Upper lobe of right lung (tissue), 1 donor: ENCODE measurements at regions not wholly inside any gene's neighbourhood (a gene's known extent, or its start where the extent isn't known, plus 50 kb on each side); places are given as distances from the start of the nearest gene placed in this dataset.

Experiments used
- ATAC-seq: fragments of 200-7000 bp; cut with Tn5 transposase; one replicate; pipeline ENCODE4 v1.9.1; 2020; ENCODE audit warnings: mild to moderate bottlenecking, moderate library complexity
- DNase-seq: peaks from one replicate; pipeline ENCODE4 v3.0.0-alpha.2; 2020
- H3K27ac ChIP-seq: fragments of 200-600 bp; one replicate; pipeline ENCODE4 v1.8.0; 2022
- H3K27me3 ChIP-seq: fragments of 200-600 bp; one replicate; pipeline ENCODE4 v1.8.0; 2022; ENCODE audit warnings: mild to moderate bottlenecking
- H3K36me3 ChIP-seq: fragments of 200-600 bp; one replicate; pipeline ENCODE4 v1.8.0; 2022
- H3K4me1 ChIP-seq: fragments of 200-600 bp; one replicate; pipeline ENCODE4 v1.8.0; 2022
- H3K4me3 ChIP-seq: fragments of 200-600 bp; one replicate; pipeline ENCODE4 v1.8.0; 2022; ENCODE audit warnings: mild to moderate bottlenecking
- H3K9me3 ChIP-seq: fragments of 200-600 bp; one replicate; pipeline ENCODE4 v1.8.0; 2022
- intact Hi-C: fragments of 100-400 bp; cut with DNase I; formaldehyde crosslinking; loops from one replicate; pipeline ENCODE4 v1.11.0; 2022
- TF ChIP-seq, protein P1 (sequence below): fragments of 200-600 bp; IDR thresholded peaks from one replicate; pipeline ENCODE4 v1.8.0; 2022; ENCODE audit warnings: antibody characterized with exemption
- donor health status: DM: no; HTN: yes; CAD: no; lungs with severe emphysema.

DNA sequence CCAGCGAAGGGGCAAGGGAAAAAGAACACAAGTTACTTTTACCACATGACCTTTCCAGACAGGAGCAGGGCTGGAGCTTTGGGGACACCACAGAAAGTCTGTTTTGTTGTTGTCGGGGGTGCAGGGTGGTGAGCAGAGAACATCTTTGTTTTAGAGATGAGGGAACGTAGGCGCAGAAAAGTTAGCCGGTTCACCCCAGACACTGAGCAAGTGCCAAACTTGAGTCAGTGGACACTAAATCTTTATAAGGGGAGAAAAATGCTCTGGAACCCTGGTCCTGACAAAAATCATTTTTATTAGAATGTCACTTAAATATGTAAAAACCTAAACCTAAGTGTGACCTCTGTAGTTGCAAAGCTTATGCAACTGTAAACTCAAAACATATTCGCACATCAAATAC is 126.4 kb upstream of the GAS1 start:
- H3K4me1 ChIP-seq, result no peaks in the 10 kb centered on the region
- no peaks in the 10 kb centered on the region for H3K36me3 ChIP-seq
- intact Hi-C loops, result no loop called here
- H3K27me3 ChIP-seq, result no peaks in the 10 kb centered on the region
- DNase-seq, result no peak
- H3K27ac ChIP-seq, result no peak overlapping the region
- no peak for ATAC-seq
- TF ChIP-seq, protein P1, sequence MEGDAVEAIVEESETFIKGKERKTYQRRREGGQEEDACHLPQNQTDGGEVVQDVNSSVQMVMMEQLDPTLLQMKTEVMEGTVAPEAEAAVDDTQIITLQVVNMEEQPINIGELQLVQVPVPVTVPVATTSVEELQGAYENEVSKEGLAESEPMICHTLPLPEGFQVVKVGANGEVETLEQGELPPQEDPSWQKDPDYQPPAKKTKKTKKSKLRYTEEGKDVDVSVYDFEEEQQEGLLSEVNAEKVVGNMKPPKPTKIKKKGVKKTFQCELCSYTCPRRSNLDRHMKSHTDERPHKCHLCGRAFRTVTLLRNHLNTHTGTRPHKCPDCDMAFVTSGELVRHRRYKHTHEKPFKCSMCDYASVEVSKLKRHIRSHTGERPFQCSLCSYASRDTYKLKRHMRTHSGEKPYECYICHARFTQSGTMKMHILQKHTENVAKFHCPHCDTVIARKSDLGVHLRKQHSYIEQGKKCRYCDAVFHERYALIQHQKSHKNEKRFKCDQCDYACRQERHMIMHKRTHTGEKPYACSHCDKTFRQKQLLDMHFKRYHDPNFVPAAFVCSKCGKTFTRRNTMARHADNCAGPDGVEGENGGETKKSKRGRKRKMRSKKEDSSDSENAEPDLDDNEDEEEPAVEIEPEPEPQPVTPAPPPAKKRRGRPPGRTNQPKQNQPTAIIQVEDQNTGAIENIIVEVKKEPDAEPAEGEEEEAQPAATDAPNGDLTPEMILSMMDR, result no peak
- no peaks in the 10 kb centered on the region for H3K9me3 ChIP-seq
- H3K4me3 ChIP-seq, result no peak overlapping the region

DNA sequence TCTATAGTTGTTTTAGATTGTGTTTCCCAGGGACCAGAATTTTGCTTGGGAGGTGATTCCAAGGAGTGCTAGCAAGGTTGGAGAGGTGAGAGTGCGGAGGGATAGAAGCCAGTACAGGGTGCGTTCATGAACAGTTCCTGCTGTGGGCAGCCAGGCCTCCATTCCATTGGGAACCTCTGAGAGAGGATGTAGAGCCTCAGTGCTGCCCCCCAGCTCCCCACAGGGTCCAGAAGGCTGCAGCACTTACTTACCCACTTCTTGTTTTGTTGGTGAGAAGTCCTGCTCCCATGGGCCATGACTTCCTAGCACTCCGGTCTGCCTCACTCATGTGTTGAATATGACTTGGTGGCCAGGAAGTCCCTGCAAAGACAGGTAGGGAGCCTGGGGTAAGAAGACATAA is 128.2 kb upstream of the GAS1 start:
- TF ChIP-seq, protein P1, result no peak
- no peak for ATAC-seq
- Histone ChIP-seq H3K9me3 (no peaks in the 10 kb centered on the region), H3K36me3 (no peaks in the 10 kb centered on the region), H3K4me3 (no peak overlapping the region), H3K27ac (no peak overlapping the region), H3K4me1 (no peaks in the 10 kb centered on the region), H3K27me3 (no peaks in the 10 kb centered on the region)
- intact Hi-C loops, result no loop called here
- DNase-seq, result no peak

- no peak for ATAC-seq
- Histone ChIP-seq H3K9me3 (no peaks in the 10 kb centered on the region), H3K4me1 (no peaks in the 10 kb centered on the region), H3K4me3 (no peak overlapping the region), H3K36me3 (no peaks in the 10 kb centered on the region), H3K27ac (no peak overlapping the region), H3K27me3 (no peaks in the 10 kb centered on the region)
- no peak for DNase-seq
- TF ChIP-seq, protein P1, result no peak
- intact Hi-C loops, result no loop called here
These were observed 129.5 kb upstream of the GAS1 start for GRCh38 chr9:87076825-87077224.

- no peaks in the 10 kb centered on the region for H3K27me3 ChIP-seq
- no peaks in the 10 kb centered on the region for H3K4me1 ChIP-seq
- no peaks in the 10 kb centered on the region for H3K36me3 ChIP-seq
- no peak for DNase-seq
- TF ChIP-seq, protein P1, result no peak
- H3K4me3 ChIP-seq, result no peak overlapping the region
- intact Hi-C loops, result no loop called here
- no peaks in the 10 kb centered on the region for H3K9me3 ChIP-seq
- no peak overlapping the region for H3K27ac ChIP-seq
- ATAC-seq, result no peak
These were observed 130.7 kb upstream of the GAS1 start for GRCh38 chr9:87077986-87078385.

- Histone ChIP-seq H3K9me3 (no peaks in the 10 kb centered on the region), H3K27ac (peak overlapping the region; percentile 24), H3K36me3 (no peaks in the 10 kb centered on the region), H3K4me3 (no peak overlapping the region), H3K27me3 (no peaks in the 10 kb centered on the region), H3K4me1 (no peaks in the 10 kb centered on the region)
- intact Hi-C loops, result no loop called here
- TF ChIP-seq, protein P1, result no peak
- DNase-seq, result no peak
- ATAC-seq, result no peak
These were observed 133.4 kb upstream of the GAS1 start for GRCh38 chr9:87080512-87081264.

GRCh38 chr9:87081503-87081902 is 134.2 kb upstream of the GAS1 start:
- intact Hi-C loops, result no loop called here
- Histone ChIP-seq H3K27ac (no peak overlapping the region), H3K27me3 (no peaks in the 10 kb centered on the region), H3K4me3 (no peak overlapping the region), H3K9me3 (no peaks in the 10 kb centered on the region), H3K36me3 (no peaks in the 10 kb centered on the region), H3K4me1 (no peaks in the 10 kb centered on the region)
- TF ChIP-seq, protein P1, result no peak
- ATAC-seq (no peak), DNase-seq (no peak)
